ENCODE measurements at regions not wholly inside any gene's neighbourhood (a gene's known extent, or its start where the extent isn't known, plus 50 kb on each side); places are given as distances from the start of the nearest gene placed in this dataset.

GRCh38 chr3:22661121-22661700 lies 541.9 kb upstream of the UBE2E2 start:
- Mint-ChIP-seq H3K27me3 (no peaks in the 10 kb centered on the region), H3K9me3 (peaks cover 0 to 13% (median 1%) of the 10 kb centered on the region in 8 donors), H3K36me3 (no peaks in the 10 kb centered on the region), H3K4me1 (no peaks in the 10 kb centered on the region), H3K27ac (no peak overlapping the region), H3K4me3 (no peak overlapping the region)
- Histone ChIP-seq H3K27ac (ENCODE audit: low read depth, low read length) (no peak overlapping the region), H3K9me3 (ENCODE audit: control insufficient read depth in 1 of 2, low read length in 2 of 2) (peaks cover 0 to 5% of the 10 kb centered on the region in 2 donors), H3K4me3 (ENCODE audit: low read length in 2 of 2) (no peak overlapping the region), H3K27me3 (ENCODE audit: insufficient read depth, low read length) (no peaks in the 10 kb centered on the region), H3K4me1 (ENCODE audit: insufficient read depth, low read length) (no peaks in the 10 kb centered on the region), H3K36me3 (ENCODE audit: insufficient read depth, low read length) (no peaks in the 10 kb centered on the region)
- POLR2A ChIA-PET (ENCODE audit: partially characterized antibody) = no interaction called here
- intact Hi-C loops (cut with micrococcal nuclease) = no loop called here
- no peak for DNase-seq
- CTCF ChIA-PET (ENCODE audit: partially characterized antibody) = no interaction called here

GRCh38 chr3:22665528-22665927 lies 537.6 kb upstream of the UBE2E2 start:
- no peaks in the 10 kb centered on the region for H3K36me3 Mint-ChIP-seq
- ChIA-PET CTCF (ENCODE audit: partially characterized antibody) (no interaction called here), POLR2A (ENCODE audit: partially characterized antibody) (no interaction called here)
- H3K9me3 ChIP-seq (ENCODE audit: control insufficient read depth in 1 of 2, low read length in 2 of 2) = no peaks in the 10 kb centered on the region
- no peaks in the 10 kb centered on the region for H3K27me3 ChIP-seq (ENCODE audit: insufficient read depth, low read length)
- H3K27ac ChIP-seq (ENCODE audit: low read depth, low read length) = no peak overlapping the region
- no peaks in the 10 kb centered on the region for H3K4me1 ChIP-seq (ENCODE audit: insufficient read depth, low read length)
- no peaks in the 10 kb centered on the region for H3K27me3 Mint-ChIP-seq
- peaks cover 0 to 11% (median 0%) of the 10 kb centered on the region in 8 donors for H3K9me3 Mint-ChIP-seq
- H3K27ac Mint-ChIP-seq = no peak overlapping the region
- intact Hi-C loops (cut with micrococcal nuclease) = no loop called here
- H3K4me3 Mint-ChIP-seq = no peak overlapping the region
- no peaks in the 10 kb centered on the region for H3K36me3 ChIP-seq (ENCODE audit: insufficient read depth, low read length)
- no peak overlapping the region for H3K4me3 ChIP-seq (ENCODE audit: low read length in 2 of 2)
- DNase-seq = no peak
- no peaks in the 10 kb centered on the region for H3K4me1 Mint-ChIP-seq

- no peak overlapping the region for H3K27ac Mint-ChIP-seq
- peaks cover 0 to 9% (median 0%) of the 10 kb centered on the region in 8 donors for H3K9me3 Mint-ChIP-seq
- H3K9me3 ChIP-seq (ENCODE audit: control insufficient read depth in 1 of 2, low read length in 2 of 2) = no peaks in the 10 kb centered on the region
- POLR2A ChIA-PET (ENCODE audit: partially characterized antibody) = no interaction called here
- CTCF ChIA-PET (ENCODE audit: partially characterized antibody) = no interaction called here
- no peak for DNase-seq
- H3K27me3 Mint-ChIP-seq = no peaks in the 10 kb centered on the region
- H3K4me3 Mint-ChIP-seq = no peak overlapping the region
- H3K4me1 Mint-ChIP-seq = no peaks in the 10 kb centered on the region
- H3K36me3 ChIP-seq (ENCODE audit: insufficient read depth, low read length) = no peaks in the 10 kb centered on the region
- H3K27me3 ChIP-seq (ENCODE audit: insufficient read depth, low read length) = no peaks in the 10 kb centered on the region
- no peaks in the 10 kb centered on the region for H3K4me1 ChIP-seq (ENCODE audit: insufficient read depth, low read length)
- H3K36me3 Mint-ChIP-seq = no peaks in the 10 kb centered on the region
- intact Hi-C loops (cut with micrococcal nuclease) = no loop called here
- H3K4me3 ChIP-seq (ENCODE audit: low read length in 2 of 2) = no peak overlapping the region
- no peak overlapping the region for H3K27ac ChIP-seq (ENCODE audit: low read depth, low read length)
These were observed 536.4 kb upstream of the UBE2E2 start for GRCh38 chr3:22666736-22667135.

- Mint-ChIP-seq H3K9me3 (peaks cover 0 to 10% (median 4%) of the 10 kb centered on the region in 8 donors), H3K4me3 (no peak overlapping the region), H3K36me3 (no peaks in the 10 kb centered on the region), H3K4me1 (no peaks in the 10 kb centered on the region), H3K27ac (no peak overlapping the region), H3K27me3 (no peaks in the 10 kb centered on the region)
- no peaks in the 10 kb centered on the region for H3K9me3 ChIP-seq (ENCODE audit: control insufficient read depth in 1 of 2, low read length in 2 of 2)
- H3K36me3 ChIP-seq (ENCODE audit: insufficient read depth, low read length) = no peaks in the 10 kb centered on the region
- ChIA-PET POLR2A (ENCODE audit: partially characterized antibody) (no interaction called here), CTCF (ENCODE audit: partially characterized antibody) (no interaction called here)
- H3K4me3 ChIP-seq (ENCODE audit: low read length in 2 of 2) = no peak overlapping the region
- H3K27me3 ChIP-seq (ENCODE audit: insufficient read depth, low read length) = no peaks in the 10 kb centered on the region
- H3K4me1 ChIP-seq (ENCODE audit: insufficient read depth, low read length) = no peaks in the 10 kb centered on the region
- no peak for DNase-seq
- no peak overlapping the region for H3K27ac ChIP-seq (ENCODE audit: low read depth, low read length)
- intact Hi-C loops (cut with micrococcal nuclease) = no loop called here
These were observed 531.3 kb upstream of the UBE2E2 start for GRCh38 chr3:22671848-22672247.

- Histone ChIP-seq H3K4me3 (ENCODE audit: low read length in 2 of 2) (no peak overlapping the region), H3K9me3 (ENCODE audit: control insufficient read depth in 1 of 2, low read length in 2 of 2) (no peaks in the 10 kb centered on the region), H3K4me1 (ENCODE audit: insufficient read depth, low read length) (no peaks in the 10 kb centered on the region), H3K36me3 (ENCODE audit: insufficient read depth, low read length) (no peaks in the 10 kb centered on the region), H3K27ac (ENCODE audit: low read depth, low read length) (no peak overlapping the region), H3K27me3 (ENCODE audit: insufficient read depth, low read length) (no peaks in the 10 kb centered on the region)
- Mint-ChIP-seq H3K27me3 (no peaks in the 10 kb centered on the region), H3K27ac (no peak overlapping the region), H3K9me3 (peaks cover 3 to 20% (median 13%) of the 10 kb centered on the region in 8 donors), H3K36me3 (no peaks in the 10 kb centered on the region), H3K4me3 (no peak overlapping the region), H3K4me1 (no peaks in the 10 kb centered on the region)
- intact Hi-C loops (cut with micrococcal nuclease) = no loop called here
- ChIA-PET POLR2A (ENCODE audit: partially characterized antibody) (no interaction called here), CTCF (ENCODE audit: partially characterized antibody) (no interaction called here)
- DNase-seq = no peak
These were observed 518.4 kb upstream of the UBE2E2 start for GRCh38 chr3:22684739-22685138.

- H3K27me3 Mint-ChIP-seq = no peaks in the 10 kb centered on the region
- ChIA-PET POLR2A (ENCODE audit: partially characterized antibody) (no interaction called here), CTCF (ENCODE audit: partially characterized antibody) (no interaction called here)
- intact Hi-C loops (cut with micrococcal nuclease) = no loop called here
- H3K4me1 Mint-ChIP-seq = no peaks in the 10 kb centered on the region
- H3K9me3 Mint-ChIP-seq = peaks cover 1 to 19% (median 11%) of the 10 kb centered on the region in 8 donors
- Histone ChIP-seq H3K9me3 (ENCODE audit: control insufficient read depth in 1 of 2, low read length in 2 of 2) (no peaks in the 10 kb centered on the region), H3K4me1 (ENCODE audit: insufficient read depth, low read length) (no peaks in the 10 kb centered on the region), H3K27me3 (ENCODE audit: insufficient read depth, low read length) (no peaks in the 10 kb centered on the region), H3K36me3 (ENCODE audit: insufficient read depth, low read length) (no peaks in the 10 kb centered on the region), H3K27ac (ENCODE audit: low read depth, low read length) (no peak overlapping the region), H3K4me3 (ENCODE audit: low read length in 2 of 2) (no peak overlapping the region)
- H3K27ac Mint-ChIP-seq = no peak overlapping the region
- no peaks in the 10 kb centered on the region for H3K36me3 Mint-ChIP-seq
- DNase-seq = no peak
- H3K4me3 Mint-ChIP-seq = no peak overlapping the region
These were observed 517.5 kb upstream of the UBE2E2 start for GRCh38 chr3:22685597-22685996.

GRCh38 chr3:22691407-22691806 lies 511.7 kb upstream of the UBE2E2 start:
- POLR2A ChIA-PET (ENCODE audit: partially characterized antibody) = no interaction called here
- Mint-ChIP-seq H3K27ac (no peak overlapping the region), H3K9me3 (peaks cover 0 to 17% (median 6%) of the 10 kb centered on the region in 8 donors), H3K4me3 (no peak overlapping the region), H3K4me1 (no peaks in the 10 kb centered on the region), H3K36me3 (no peaks in the 10 kb centered on the region), H3K27me3 (no peaks in the 10 kb centered on the region)
- no peaks in the 10 kb centered on the region for H3K36me3 ChIP-seq (ENCODE audit: insufficient read depth, low read length)
- CTCF ChIA-PET (ENCODE audit: partially characterized antibody) = no interaction called here
- no peak for DNase-seq
- no peak overlapping the region for H3K27ac ChIP-seq (ENCODE audit: low read depth, low read length)
- H3K9me3 ChIP-seq (ENCODE audit: control insufficient read depth in 1 of 2, low read length in 2 of 2) = no peaks in the 10 kb centered on the region
- no peak overlapping the region for H3K4me3 ChIP-seq (ENCODE audit: low read length in 2 of 2)
- no peaks in the 10 kb centered on the region for H3K4me1 ChIP-seq (ENCODE audit: insufficient read depth, low read length)
- intact Hi-C loops (cut with micrococcal nuclease) = no loop called here
- H3K27me3 ChIP-seq (ENCODE audit: insufficient read depth, low read length) = no peaks in the 10 kb centered on the region
